Femur (tissue), 1 donor: ENCODE measurements at regions not wholly inside any gene's neighbourhood (a gene's known extent, or its start where the extent isn't known, plus 50 kb on each side); places are given as distances from the start of the nearest gene placed in this dataset.
"Not testable (repeated sequence)": the region's sequence is repeated elsewhere in the genome, so short reads cannot be mapped to it uniquely, and the experiment has no call there.

Experiments
- DNase-seq: peaks from one replicate; pipeline ENCODE4 v3.0.0-alpha.2; 2017

- DNase-seq: no peak
These were observed 283.3 kb upstream of the NRSN1 start for GRCh38 chr6:23842760-23843159.

- DNase-seq: no peak
These were observed 274.5 kb upstream of the NRSN1 start for GRCh38 chr6:23851522-23851921.

- not testable (repeated sequence) for DNase-seq
These were observed 272.4 kb upstream of the NRSN1 start for GRCh38 chr6:23853566-23854133.

GRCh38 chr6:23854154-23854553, 271.9 kb upstream of the NRSN1 start:
- DNase-seq: not testable (repeated sequence)

GRCh38 chr6:23855497-23856116, 270.4 kb upstream of the NRSN1 start:
- DNase-seq: no peak

- no peak for DNase-seq
These were observed 255.5 kb upstream of the NRSN1 start for GRCh38 chr6:23870496-23870895.

GRCh38 chr6:23873161-23873560, 252.9 kb upstream of the NRSN1 start:
- no peak for DNase-seq

- no peak for DNase-seq
These were observed 251.0 kb upstream of the NRSN1 start for GRCh38 chr6:23875006-23875405.

- DNase-seq: no peak
These were observed 246.2 kb upstream of the NRSN1 start for GRCh38 chr6:23879816-23880215.

- DNase-seq: no peak
These were observed 235.3 kb upstream of the NRSN1 start for GRCh38 chr6:23890543-23891227.

GRCh38 chr6:23905133-23905815, 220.7 kb upstream of the NRSN1 start:
- no peak for DNase-seq

GRCh38 chr6:23910420-23910819, 215.6 kb upstream of the NRSN1 start:
- no peak for DNase-seq

GRCh38 chr6:23927935-23928334, 198.1 kb upstream of the NRSN1 start:
- DNase-seq: no peak

- DNase-seq: no peak
These were observed 196.8 kb upstream of the NRSN1 start for GRCh38 chr6:23929201-23929600.

- no peak for DNase-seq
These were observed 185.5 kb upstream of the NRSN1 start for GRCh38 chr6:23940466-23940865.

GRCh38 chr6:23951691-23952090, 174.3 kb upstream of the NRSN1 start:
- no peak for DNase-seq

- no peak for DNase-seq
These were observed 173.8 kb upstream of the NRSN1 start for GRCh38 chr6:23952245-23952644.

GRCh38 chr6:23953976-23954375, 172.0 kb upstream of the NRSN1 start:
- no peak for DNase-seq

GRCh38 chr6:23957017-23957416, 169.0 kb upstream of the NRSN1 start:
- DNase-seq: no peak

- DNase-seq: no peak
These were observed 161.2 kb upstream of the NRSN1 start for GRCh38 chr6:23964865-23965264.

- no peak for DNase-seq
These were observed 156.7 kb upstream of the NRSN1 start for GRCh38 chr6:23969344-23969743.

- no peak for DNase-seq
These were observed 148.3 kb upstream of the NRSN1 start for GRCh38 chr6:23977706-23978105.

GRCh38 chr6:23980965-23981364, 145.1 kb upstream of the NRSN1 start:
- no peak for DNase-seq

GRCh38 chr6:23981923-23982322, 144.1 kb upstream of the NRSN1 start:
- no peak for DNase-seq
